DND-41 (cell line): ENCODE measurements at regions not wholly inside any gene's neighbourhood (a gene's known extent, or its start where the extent isn't known, plus 50 kb on each side); places are given as distances from the start of the nearest gene placed in this dataset.
A peak's percentile ranks its signal among the peaks of the same experiment; 100 is the strongest.

Experiments
- ATAC-seq: fragments of 200-7000 bp; cut with Tn5 transposase; 3 replicates; pipeline ENCODE4 v1.9.1; 2021; ENCODE audit warnings: low read depth; ENCODE audit not compliant: insufficient read depth
- DNase-seq: peaks from one replicate; pipeline ENCODE4 v3.0.0-alpha.2; 2020
- H2AFZ ChIP-seq: 2 replicates; pipeline ENCODE4 v1.6.0; 2012; ENCODE audit warnings: low read depth, low read length
- H3K27ac ChIP-seq: 2 replicates; pipeline ENCODE4 v1.5.1; 2012; ENCODE audit warnings: low read length, inconsistent platforms
- H3K27me3 ChIP-seq: fragments of 200-600 bp; sonication (generic); 2 replicates; pipeline ENCODE4 v1.6.0; 2012; ENCODE audit warnings: low read length, mild to moderate bottlenecking, inconsistent platforms; ENCODE audit not compliant: insufficient read depth, poor library complexity
- H3K36me3 ChIP-seq: 2 replicates; pipeline ENCODE4 v1.5.1; 2012; ENCODE audit warnings: low read length, inconsistent platforms; ENCODE audit not compliant: insufficient read depth
- H3K4me1 ChIP-seq: 2 replicates; pipeline ENCODE4 v1.5.1; 2012; ENCODE audit warnings: mild to moderate bottlenecking, low read length; ENCODE audit not compliant: insufficient read depth
- H3K4me2 ChIP-seq: 2 replicates; pipeline ENCODE4 v1.6.0; 2012; ENCODE audit warnings: mild to moderate bottlenecking, moderate library complexity, low read length, inconsistent platforms; ENCODE audit not compliant: insufficient read depth
- H3K4me3 ChIP-seq, 2 experiments: fragments of 200-600 bp in 1 of 2; shearing (Covaris generic) in 1 of 2; 2 replicates each; pipeline ENCODE4 v1.5.1; 2012 to 2016; ENCODE audit warnings: inconsistent platforms in 2 of 2, low read length in 2 of 2, mild to moderate bottlenecking in 2 of 2, low read depth in 1 of 2, moderate library complexity in 1 of 2
- H3K79me2 ChIP-seq: 2 replicates; pipeline ENCODE4 v1.6.0; 2012; ENCODE audit warnings: low read length, inconsistent platforms; ENCODE audit not compliant: insufficient read depth
- H3K9ac ChIP-seq: 2 replicates; pipeline ENCODE4 v1.6.0; 2012; ENCODE audit warnings: low read depth, mild to moderate bottlenecking, inconsistent platforms, low read length, moderate library complexity
- H3K9me3 ChIP-seq: 2 replicates; pipeline ENCODE4 v1.5.1; 2012; ENCODE audit warnings: low read length, moderate library complexity, mild to moderate bottlenecking, inconsistent platforms; ENCODE audit not compliant: insufficient read depth, severe bottlenecking
- H4K20me1 ChIP-seq: 2 replicates; pipeline ENCODE4 v1.6.0; 2012; ENCODE audit warnings: low read length; ENCODE audit not compliant: insufficient read depth
- EZH2 ChIP-seq: IDR thresholded peaks from 3 replicates; pipeline ENCODE4 v1.6.1; 2012; ENCODE audit warnings: borderline replicate concordance, low read depth, mild to moderate bottlenecking, moderate library complexity, low read length, inconsistent platforms; ENCODE audit not compliant: severe bottlenecking
- TF ChIP-seq, protein P1 (sequence below): IDR thresholded peaks from 2 replicates; pipeline ENCODE4 v1.5.1; 2012; ENCODE audit warnings: borderline replicate concordance, low read length, moderate library complexity, mild to moderate bottlenecking; ENCODE audit not compliant: poor library complexity, severe bottlenecking; ENCODE audit errors: extremely low read depth

DNA sequence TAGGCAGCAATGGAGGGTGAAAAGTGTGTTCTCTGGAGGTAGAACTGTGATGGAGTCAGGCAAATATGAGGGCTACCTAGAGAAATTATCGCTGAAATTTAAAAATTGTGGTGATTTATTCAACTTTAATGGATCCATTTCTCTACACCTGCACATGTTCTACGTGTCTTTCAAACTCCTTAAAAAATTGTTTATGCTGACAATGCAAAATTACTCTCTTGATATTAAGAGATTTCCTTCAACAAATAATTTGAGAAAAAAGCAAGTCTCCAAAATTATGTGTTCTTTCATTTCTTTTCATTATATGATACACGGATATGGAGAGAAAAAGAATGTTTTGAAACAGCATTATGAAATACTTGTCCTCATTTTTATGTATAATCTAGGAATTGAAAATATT lies 1151.4 kb upstream of the PABPC4L start:
- H3K9ac ChIP-seq, result no peak overlapping the region
- no peaks in the 10 kb centered on the region for H3K36me3 ChIP-seq
- H4K20me1 ChIP-seq, result no peaks in the 10 kb centered on the region
- no peaks in the 10 kb centered on the region for H3K4me1 ChIP-seq
- H3K27me3 ChIP-seq, result no peaks in the 10 kb centered on the region
- no peaks in the 10 kb centered on the region for H3K9me3 ChIP-seq
- H3K4me2 ChIP-seq, result no peak overlapping the region
- H3K27ac ChIP-seq, result no peak overlapping the region
- H3K4me3 ChIP-seq, result no peak overlapping the region
- no peaks in the 10 kb centered on the region for H3K79me2 ChIP-seq
- ATAC-seq (no peak), DNase-seq (no peak)
- TF ChIP-seq EZH2, result no peak
- TF ChIP-seq, protein P1, sequence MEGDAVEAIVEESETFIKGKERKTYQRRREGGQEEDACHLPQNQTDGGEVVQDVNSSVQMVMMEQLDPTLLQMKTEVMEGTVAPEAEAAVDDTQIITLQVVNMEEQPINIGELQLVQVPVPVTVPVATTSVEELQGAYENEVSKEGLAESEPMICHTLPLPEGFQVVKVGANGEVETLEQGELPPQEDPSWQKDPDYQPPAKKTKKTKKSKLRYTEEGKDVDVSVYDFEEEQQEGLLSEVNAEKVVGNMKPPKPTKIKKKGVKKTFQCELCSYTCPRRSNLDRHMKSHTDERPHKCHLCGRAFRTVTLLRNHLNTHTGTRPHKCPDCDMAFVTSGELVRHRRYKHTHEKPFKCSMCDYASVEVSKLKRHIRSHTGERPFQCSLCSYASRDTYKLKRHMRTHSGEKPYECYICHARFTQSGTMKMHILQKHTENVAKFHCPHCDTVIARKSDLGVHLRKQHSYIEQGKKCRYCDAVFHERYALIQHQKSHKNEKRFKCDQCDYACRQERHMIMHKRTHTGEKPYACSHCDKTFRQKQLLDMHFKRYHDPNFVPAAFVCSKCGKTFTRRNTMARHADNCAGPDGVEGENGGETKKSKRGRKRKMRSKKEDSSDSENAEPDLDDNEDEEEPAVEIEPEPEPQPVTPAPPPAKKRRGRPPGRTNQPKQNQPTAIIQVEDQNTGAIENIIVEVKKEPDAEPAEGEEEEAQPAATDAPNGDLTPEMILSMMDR, result no peak
- no peak overlapping the region for H2AFZ ChIP-seq

DNA sequence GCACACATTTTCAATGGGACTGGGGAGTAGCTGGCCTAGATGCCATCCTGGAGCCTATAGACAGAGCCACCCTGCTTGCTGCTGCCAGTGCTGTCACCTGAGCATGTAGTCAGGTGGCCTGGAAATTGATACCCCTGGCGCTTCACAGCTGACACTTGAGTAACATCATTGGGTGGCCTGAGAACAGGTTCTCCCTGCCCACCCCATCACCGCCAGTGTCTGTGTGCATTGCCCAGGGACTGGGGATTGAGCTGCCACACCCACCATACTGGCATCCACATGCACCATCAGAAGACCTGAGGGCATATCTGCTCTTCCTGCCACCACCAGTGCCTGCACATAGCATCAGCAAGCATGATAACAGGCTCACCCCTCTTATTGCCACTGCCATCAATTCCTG lies 1142.9 kb upstream of the PABPC4L start:
- no peak overlapping the region for H2AFZ ChIP-seq
- H3K4me1 ChIP-seq, result no peaks in the 10 kb centered on the region
- H3K79me2 ChIP-seq, result no peaks in the 10 kb centered on the region
- H3K27ac ChIP-seq, result no peak overlapping the region
- no peaks in the 10 kb centered on the region for H3K27me3 ChIP-seq
- no peak for TF ChIP-seq EZH2
- TF ChIP-seq, protein P1, result no peak
- ATAC-seq, result no peak
- H3K36me3 ChIP-seq, result no peaks in the 10 kb centered on the region
- no peak overlapping the region for H3K4me3 ChIP-seq
- peaks cover 8% of the 10 kb centered on the region for H3K9me3 ChIP-seq
- no peak for DNase-seq
- H3K9ac ChIP-seq, result no peak overlapping the region
- H3K4me2 ChIP-seq, result no peak overlapping the region
- no peaks in the 10 kb centered on the region for H4K20me1 ChIP-seq

DNA sequence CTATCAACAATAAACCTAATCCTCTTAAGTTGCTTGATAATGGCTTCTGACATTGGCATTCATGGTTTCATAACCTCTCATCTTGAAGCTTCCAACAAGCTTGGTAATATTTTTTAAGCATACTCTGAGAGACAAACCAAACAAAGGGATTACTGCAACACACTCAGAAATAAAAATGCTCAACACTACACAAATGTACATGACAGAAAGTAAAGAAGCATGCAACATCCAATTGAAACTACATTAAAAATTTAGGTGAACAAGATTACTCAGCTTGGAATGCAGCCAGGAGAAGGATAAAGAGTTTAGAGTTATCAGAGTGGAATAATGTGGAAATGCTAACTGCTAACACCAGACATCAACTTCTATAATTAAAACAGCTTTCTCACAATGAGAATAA lies 1136.6 kb upstream of the PABPC4L start:
- Histone ChIP-seq H3K9ac (no peak overlapping the region), H3K27ac (no peak overlapping the region), H3K9me3 (no peaks in the 10 kb centered on the region), H3K4me2 (no peak overlapping the region), H3K4me3 (no peak overlapping the region), H3K36me3 (no peaks in the 10 kb centered on the region), H3K27me3 (no peaks in the 10 kb centered on the region), H2AFZ (no peak overlapping the region), H3K79me2 (no peaks in the 10 kb centered on the region), H4K20me1 (no peaks in the 10 kb centered on the region), H3K4me1 (no peaks in the 10 kb centered on the region)
- DNase-seq (no peak), ATAC-seq (no peak)
- TF ChIP-seq EZH2, result no peak
- TF ChIP-seq, protein P1, result no peak

DNA sequence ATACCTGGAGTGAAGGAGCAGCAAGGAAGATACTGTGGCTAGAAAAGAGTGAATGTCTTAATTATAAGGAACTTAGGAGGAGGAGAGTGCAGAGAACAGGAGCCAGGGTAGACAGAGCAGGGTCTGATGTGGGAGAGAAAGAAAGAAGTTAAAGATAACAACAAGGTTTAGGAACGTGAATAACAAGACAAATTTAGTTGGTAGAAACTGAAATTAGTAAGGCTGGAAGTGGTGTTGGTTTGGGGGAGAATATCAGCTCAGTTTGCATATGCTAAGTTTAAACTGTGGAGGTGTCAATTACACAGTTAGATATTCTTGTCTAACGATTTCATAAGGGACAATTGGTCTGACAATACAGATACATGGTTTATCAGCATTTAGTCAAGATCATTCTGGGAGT lies 1123.7 kb upstream of the PABPC4L start:
- no peak overlapping the region for H3K4me3 ChIP-seq
- no peak for TF ChIP-seq EZH2
- TF ChIP-seq, protein P1, result no peak
- no peak overlapping the region for H3K27ac ChIP-seq
- H3K79me2 ChIP-seq, result no peaks in the 10 kb centered on the region
- no peak overlapping the region for H3K4me2 ChIP-seq
- peaks cover 6% of the 10 kb centered on the region for H3K9me3 ChIP-seq
- no peak overlapping the region for H3K9ac ChIP-seq
- H3K4me1 ChIP-seq, result no peaks in the 10 kb centered on the region
- no peaks in the 10 kb centered on the region for H3K27me3 ChIP-seq
- no peaks in the 10 kb centered on the region for H3K36me3 ChIP-seq
- ATAC-seq (no peak), DNase-seq (no peak)
- no peaks in the 10 kb centered on the region for H4K20me1 ChIP-seq
- 0 out of 2 replicates have a peak overlapping the region, but pooled peaks have one; percentile 10 for H2AFZ ChIP-seq
